HEK293T (cell line): ENCODE measurements at regions not wholly inside any gene's neighbourhood (a gene's known extent, or its start where the extent isn't known, plus 50 kb on each side); places are given as distances from the start of the nearest gene placed in this dataset.

Experiments
- CTCF ChIA-PET: fragments of 350-600 bp; formaldehyde crosslinking; extraction: SDS; loops from one replicate; lab custom pipeline; 2021; ENCODE audit warnings: antibody characterized with exemption, inconsistent platforms; lab: Yijun Ruan, JAX
- POLR2A ChIA-PET: fragments of 350-600 bp; formaldehyde crosslinking; extraction: SDS; loops from one replicate; lab custom pipeline; 2020; ENCODE audit warnings: antibody characterized with exemption, inconsistent platforms; lab: Yijun Ruan, JAX
- DNase-seq: peaks from one replicate; pipeline ENCODE4 v3.0.0; 2012; ENCODE audit warnings: mixed read lengths; ENCODE audit errors: extremely low spot score
- ARNT ChIP-seq: fragments of 450-650 bp; IDR thresholded peaks from 2 replicates; pipeline ENCODE4 v1.6.1; 2017; ENCODE audit warnings: mild to moderate bottlenecking
- BHLHE40 ChIP-seq: fragments of 450-650 bp; IDR thresholded peaks from 2 replicates; pipeline ENCODE4 v1.6.1; 2016; ENCODE audit warnings: mild to moderate bottlenecking, moderate library complexity, borderline replicate concordance
- CTBP1 ChIP-seq: fragments of 450-650 bp; IDR thresholded peaks from 2 replicates; pipeline ENCODE4 v1.6.1; 2016; ENCODE audit warnings: borderline replicate concordance
- ELF4 ChIP-seq: fragments of 450-650 bp; IDR thresholded peaks from 2 replicates; pipeline ENCODE4 v1.6.1; 2017; ENCODE audit warnings: antibody characterized with exemption
- FOXA1 ChIP-seq: fragments of 450-650 bp; IDR thresholded peaks from 2 replicates; pipeline ENCODE4 v1.6.1; 2016; ENCODE audit warnings: mild to moderate bottlenecking
- FOXK2 ChIP-seq: fragments of 450-650 bp; IDR thresholded peaks from 2 replicates; pipeline ENCODE4 v1.6.1; 2016; ENCODE audit warnings: mild to moderate bottlenecking
- FOXM1 ChIP-seq: fragments of 450-650 bp; IDR thresholded peaks from 2 replicates; pipeline ENCODE4 v1.6.1; 2017; ENCODE audit warnings: mild to moderate bottlenecking, borderline replicate concordance
- HDGF ChIP-seq: fragments of 450-650 bp; IDR thresholded peaks from 2 replicates; pipeline ENCODE4 v1.6.1; 2017; ENCODE audit warnings: antibody characterized with exemption, borderline replicate concordance
- L3MBTL2 ChIP-seq: fragments of 450-650 bp; conservative IDR thresholded peaks from 2 replicates; pipeline ENCODE4 v1.6.1; 2016; ENCODE audit warnings: mild to moderate bottlenecking
- LEF1 ChIP-seq: fragments of 450-650 bp; IDR thresholded peaks from 2 replicates; pipeline ENCODE4 v1.6.1; 2017; ENCODE audit warnings: mild to moderate bottlenecking, borderline replicate concordance
- NFRKB ChIP-seq: fragments of 450-650 bp; IDR thresholded peaks from 2 replicates; pipeline ENCODE4 v1.6.1; 2016; ENCODE audit warnings: mild to moderate bottlenecking, moderate library complexity
- SP1 ChIP-seq: fragments of 450-650 bp; IDR thresholded peaks from 2 replicates; pipeline ENCODE4 v1.6.1; 2017
- SUZ12 ChIP-seq: fragments of 450-650 bp; IDR thresholded peaks from 2 replicates; pipeline ENCODE4 v1.6.1; 2016; ENCODE audit warnings: mild to moderate bottlenecking
- TARDBP ChIP-seq: fragments of 450-650 bp; IDR thresholded peaks from 2 replicates; pipeline ENCODE4 v1.6.1; 2016
- ZNF384 ChIP-seq: fragments of 450-650 bp; IDR thresholded peaks from 2 replicates; pipeline ENCODE4 v1.6.1; 2016
- TF ChIP-seq, protein P1 (sequence below): fragments of 450-650 bp; IDR thresholded peaks from 2 replicates; pipeline ENCODE4 v1.6.1; 2016

DNA sequence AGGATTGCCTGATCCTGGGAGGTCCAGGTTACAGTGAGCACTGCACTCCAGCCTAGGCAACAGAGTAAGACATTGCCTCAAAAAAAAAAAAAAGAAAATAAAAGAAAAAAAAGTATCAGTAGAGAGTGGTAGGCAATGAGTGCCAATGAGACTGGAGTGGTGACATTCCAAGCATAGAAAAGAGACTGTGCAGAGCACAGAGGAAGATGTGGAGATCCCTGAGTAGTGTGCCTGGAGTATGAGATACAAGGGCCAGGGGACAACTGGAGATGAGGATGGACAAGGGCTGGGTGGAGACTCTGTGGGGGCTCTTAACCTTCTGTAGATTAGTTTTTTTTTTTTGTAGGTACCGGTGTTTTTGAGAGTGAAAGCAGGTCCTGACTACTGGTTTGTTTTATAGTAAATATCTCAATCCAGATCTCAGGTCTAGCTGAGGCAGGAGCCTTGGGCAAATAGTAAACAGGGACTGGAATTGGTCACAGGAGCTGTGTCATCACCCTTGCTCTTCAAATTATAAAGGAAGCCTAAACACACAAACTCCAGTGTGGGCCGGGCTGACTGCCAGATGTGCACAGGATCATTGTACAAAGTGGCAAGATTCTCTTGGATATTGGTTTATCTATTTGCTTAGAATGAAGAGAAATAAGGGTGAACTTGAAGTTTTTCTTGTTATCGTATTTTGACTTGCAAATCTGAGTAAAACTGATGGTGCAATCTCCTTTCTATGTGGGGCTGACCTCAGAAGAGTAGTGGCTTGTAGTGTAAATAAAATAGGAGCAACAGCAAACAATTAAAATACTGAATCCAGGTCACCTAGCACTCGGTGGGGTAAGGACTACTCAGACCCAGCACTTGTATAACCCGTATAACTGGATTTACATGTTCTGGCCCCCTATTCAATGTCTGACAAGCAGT, 144.9 kb downstream of the SOX4 start:
- ChIA-PET CTCF (no interaction called here), POLR2A (no interaction called here)
- TF ChIP-seq, protein P1, sequence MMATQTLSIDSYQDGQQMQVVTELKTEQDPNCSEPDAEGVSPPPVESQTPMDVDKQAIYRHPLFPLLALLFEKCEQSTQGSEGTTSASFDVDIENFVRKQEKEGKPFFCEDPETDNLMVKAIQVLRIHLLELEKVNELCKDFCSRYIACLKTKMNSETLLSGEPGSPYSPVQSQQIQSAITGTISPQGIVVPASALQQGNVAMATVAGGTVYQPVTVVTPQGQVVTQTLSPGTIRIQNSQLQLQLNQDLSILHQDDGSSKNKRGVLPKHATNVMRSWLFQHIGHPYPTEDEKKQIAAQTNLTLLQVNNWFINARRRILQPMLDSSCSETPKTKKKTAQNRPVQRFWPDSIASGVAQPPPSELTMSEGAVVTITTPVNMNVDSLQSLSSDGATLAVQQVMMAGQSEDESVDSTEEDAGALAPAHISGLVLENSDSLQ = no peak
- TF ChIP-seq NFRKB (no peak), TARDBP (no peak), HDGF (no peak), FOXM1 (no peak), LEF1 (no peak), SP1 (no peak), FOXA1 (no peak), BHLHE40 (no peak), CTBP1 (no peak), FOXK2 (no peak), ZNF384 (no peak), L3MBTL2 (no peak), ELF4 (no peak), SUZ12 (no peak), ARNT (no peak)
- DNase-seq = no peak

GRCh38 chr6:21739241-21739640, 145.7 kb downstream of the SOX4 start:
- CTCF ChIA-PET = no interaction called here
- DNase-seq = no peak
- TF ChIP-seq, protein P1 = no peak
- TF ChIP-seq L3MBTL2 (no peak), FOXA1 (no peak), ELF4 (no peak), ZNF384 (no peak)
- POLR2A ChIA-PET = interaction anchor here (1.5 kb wide), 1 partner anchor 9 kb away, joined by 4 read pairs; no protein-coding TSS in a partner anchor

DNA sequence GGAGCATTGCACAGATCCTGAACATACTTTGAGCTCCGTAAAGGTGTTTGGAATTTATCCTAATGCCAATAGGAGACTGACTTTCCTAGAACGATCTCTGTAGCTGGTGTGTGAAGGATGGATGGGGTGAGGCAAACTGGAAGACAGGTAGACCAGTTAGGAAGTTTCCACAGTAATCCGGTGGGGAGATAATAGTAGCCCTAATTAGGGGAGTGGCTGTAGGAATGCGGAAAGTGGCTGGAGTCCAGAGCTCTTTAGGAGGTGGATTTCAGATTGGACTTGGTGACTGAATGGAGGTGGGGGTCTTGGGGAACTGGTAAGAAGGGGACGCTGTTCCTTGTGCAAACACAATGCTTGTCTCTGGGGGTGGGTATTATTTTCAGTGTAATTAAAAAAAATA, 146.3 kb downstream of the SOX4 start:
- ChIA-PET POLR2A (interaction anchor here (1.5 to 1.9 kb wide), 2 partner anchors 9 to 146 kb away, joined by 4 to 10 read pairs; partner anchors contain the start of gene SOX4), CTCF (no interaction called here)
- no peak for DNase-seq
- TF ChIP-seq FOXA1 (no peak), SUZ12 (no peak), CTBP1 (no peak), TARDBP (no peak), ZNF384 (no peak), LEF1 (no peak), BHLHE40 (no peak), FOXK2 (no peak)
- TF ChIP-seq, protein P1 = no peak

DNA sequence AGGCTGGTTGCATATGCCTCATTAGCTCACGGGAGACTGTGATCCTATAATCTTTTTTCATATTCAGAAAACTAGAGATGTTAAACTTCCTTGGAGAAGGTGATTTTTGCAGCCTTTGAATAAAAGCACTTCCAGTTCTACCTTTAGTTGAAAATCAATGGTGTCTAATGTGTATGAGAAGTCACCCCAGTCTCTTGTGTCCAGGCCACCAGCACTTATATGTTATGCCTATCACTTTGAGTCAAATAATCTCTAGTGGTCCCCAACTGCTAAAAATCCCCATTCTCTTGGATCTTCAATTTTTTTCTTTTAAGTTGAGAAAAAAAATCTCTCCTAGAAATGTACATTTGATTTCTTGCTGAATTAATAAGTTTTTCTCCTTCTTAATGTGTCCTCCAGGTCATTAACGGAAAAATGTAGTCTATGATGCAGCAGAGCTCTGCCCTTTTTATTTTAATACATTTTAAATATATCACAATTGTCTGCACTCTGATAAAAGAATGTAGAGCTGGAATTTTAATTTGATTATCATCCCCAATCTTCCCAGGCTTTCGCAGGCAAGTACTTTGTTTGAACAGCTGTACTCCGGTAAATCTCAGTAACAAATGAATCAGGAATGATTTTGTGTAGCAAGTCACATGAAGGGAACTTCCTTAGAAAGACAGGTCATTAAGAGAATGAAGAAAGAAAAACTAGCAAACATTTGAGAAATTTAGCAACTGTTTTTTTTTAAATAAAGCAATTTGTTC, 147.0 kb downstream of the SOX4 start:
- CTCF ChIA-PET = no interaction called here

More for the DNA sequence above, 147.0 kb downstream of the SOX4 start:
- TF ChIP-seq LEF1 (no peak), SP1 (no peak), CTBP1 (no peak), FOXA1 (no peak), BHLHE40 (no peak), HDGF (no peak)
- TF ChIP-seq, protein P1 = no peak
- POLR2A ChIA-PET = interaction anchor here (1.5 to 1.9 kb wide), 2 partner anchors 8 to 147 kb away, joined by 4 to 10 read pairs; partner anchors contain the start of gene SOX4
- no peak for DNase-seq
